ENCODE measurements at regions not wholly inside any gene's neighbourhood (a gene's known extent, or its start where the extent isn't known, plus 50 kb on each side); places are given as distances from the start of the nearest gene placed in this dataset.
"Not testable (repeated sequence)": the region's sequence is repeated elsewhere in the genome, so short reads cannot be mapped to it uniquely, and the experiment has no call there.

DNA sequence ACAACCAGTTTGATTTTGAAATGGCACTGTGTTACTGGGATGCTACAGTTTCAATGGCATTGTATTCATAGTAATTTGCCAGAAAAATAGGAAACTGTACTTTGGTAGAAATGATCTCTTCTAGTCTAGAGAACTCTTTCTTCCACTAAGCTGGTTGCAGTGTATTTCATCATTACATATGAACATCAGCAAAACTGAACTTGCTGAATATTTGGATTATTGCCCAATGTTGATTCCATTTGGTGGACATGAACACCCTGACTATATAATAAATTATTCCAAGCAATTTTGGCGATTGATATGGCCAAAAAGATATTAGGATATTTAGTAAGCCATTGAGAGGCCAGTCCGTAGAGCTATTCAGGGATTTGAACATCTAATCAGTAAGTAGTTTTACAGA is 191.8 kb upstream of the CXorf66 start:
- Mint-ChIP-seq H3K4me3 (no peak overlapping the region), H3K9me3 (no peaks in the 10 kb centered on the region), H3K27me3 (no peaks in the 10 kb centered on the region), H3K4me1 (no peaks in the 10 kb centered on the region), H3K36me3 (ENCODE audit: low read depth) (no peaks in the 10 kb centered on the region), H3K27ac (no peak overlapping the region)
- intact Hi-C loops (cut with micrococcal nuclease), result no loop called here
- ATAC-seq (ENCODE audit: low read depth) (no peak), DNase-seq (no peak)
- TF ChIP-seq, protein P1, sequence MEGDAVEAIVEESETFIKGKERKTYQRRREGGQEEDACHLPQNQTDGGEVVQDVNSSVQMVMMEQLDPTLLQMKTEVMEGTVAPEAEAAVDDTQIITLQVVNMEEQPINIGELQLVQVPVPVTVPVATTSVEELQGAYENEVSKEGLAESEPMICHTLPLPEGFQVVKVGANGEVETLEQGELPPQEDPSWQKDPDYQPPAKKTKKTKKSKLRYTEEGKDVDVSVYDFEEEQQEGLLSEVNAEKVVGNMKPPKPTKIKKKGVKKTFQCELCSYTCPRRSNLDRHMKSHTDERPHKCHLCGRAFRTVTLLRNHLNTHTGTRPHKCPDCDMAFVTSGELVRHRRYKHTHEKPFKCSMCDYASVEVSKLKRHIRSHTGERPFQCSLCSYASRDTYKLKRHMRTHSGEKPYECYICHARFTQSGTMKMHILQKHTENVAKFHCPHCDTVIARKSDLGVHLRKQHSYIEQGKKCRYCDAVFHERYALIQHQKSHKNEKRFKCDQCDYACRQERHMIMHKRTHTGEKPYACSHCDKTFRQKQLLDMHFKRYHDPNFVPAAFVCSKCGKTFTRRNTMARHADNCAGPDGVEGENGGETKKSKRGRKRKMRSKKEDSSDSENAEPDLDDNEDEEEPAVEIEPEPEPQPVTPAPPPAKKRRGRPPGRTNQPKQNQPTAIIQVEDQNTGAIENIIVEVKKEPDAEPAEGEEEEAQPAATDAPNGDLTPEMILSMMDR (IDR thresholded peaks at IDR 0.05), result no peak
- ChIA-PET POLR2A (no interaction called here), CTCF (no interaction called here)

DNA sequence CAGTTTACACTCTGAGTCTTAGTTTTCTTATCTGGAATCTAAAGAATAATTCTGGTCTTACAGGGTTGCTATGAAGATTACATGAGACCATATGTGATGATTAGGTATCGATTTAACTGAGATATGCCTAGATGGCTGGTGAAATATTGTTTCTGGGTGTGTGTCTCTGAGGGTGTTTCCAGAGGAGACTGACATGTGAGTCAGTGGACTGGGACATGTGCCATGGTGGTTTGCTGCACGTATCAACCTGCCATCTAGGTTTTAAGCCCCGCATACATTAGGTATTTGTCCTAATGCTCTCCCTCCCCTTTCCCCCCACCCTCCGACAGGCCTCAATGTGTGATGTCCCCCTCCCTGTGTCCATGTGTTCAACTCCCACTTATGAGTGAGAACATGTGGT is 186.0 kb upstream of the CXorf66 start:
- H3K36me3 Mint-ChIP-seq (ENCODE audit: low read depth), result no peaks in the 10 kb centered on the region
- no peaks in the 10 kb centered on the region for H3K4me1 Mint-ChIP-seq
- TF ChIP-seq, protein P1 (IDR thresholded peaks at IDR 0.05), result no peak
- no peak overlapping the region for H3K4me3 Mint-ChIP-seq
- DNase-seq (no peak), ATAC-seq (ENCODE audit: low read depth) (no peak)
- ChIA-PET CTCF (no interaction called here), POLR2A (no interaction called here)
- H3K27ac Mint-ChIP-seq, result no peak overlapping the region
- no peaks in the 10 kb centered on the region for H3K9me3 Mint-ChIP-seq
- no peaks in the 10 kb centered on the region for H3K27me3 Mint-ChIP-seq
- intact Hi-C loops (cut with micrococcal nuclease), result no loop called here

DNA sequence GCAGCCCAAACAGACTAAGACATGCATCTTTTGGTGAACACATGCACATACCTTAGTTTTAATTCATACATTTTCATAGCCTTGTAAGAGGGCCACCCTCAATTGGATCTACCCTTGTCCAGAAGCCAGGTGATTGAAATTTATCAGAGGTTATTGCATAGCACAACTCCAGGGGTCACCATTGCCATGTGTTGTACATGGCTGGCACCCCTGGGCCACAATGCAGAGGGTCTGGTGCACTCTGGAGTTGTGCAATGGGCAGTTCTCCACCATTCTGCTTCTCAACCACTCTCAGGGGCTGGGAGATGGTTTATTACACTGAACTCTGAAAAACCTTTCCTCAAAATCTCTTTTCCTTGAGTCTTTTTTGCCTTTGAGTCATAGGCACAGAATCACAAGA is 184.4 kb upstream of the CXorf66 start:
- CTCF ChIA-PET, result no interaction called here
- POLR2A ChIA-PET, result no interaction called here
- H3K27ac Mint-ChIP-seq, result no peak overlapping the region

DNA sequence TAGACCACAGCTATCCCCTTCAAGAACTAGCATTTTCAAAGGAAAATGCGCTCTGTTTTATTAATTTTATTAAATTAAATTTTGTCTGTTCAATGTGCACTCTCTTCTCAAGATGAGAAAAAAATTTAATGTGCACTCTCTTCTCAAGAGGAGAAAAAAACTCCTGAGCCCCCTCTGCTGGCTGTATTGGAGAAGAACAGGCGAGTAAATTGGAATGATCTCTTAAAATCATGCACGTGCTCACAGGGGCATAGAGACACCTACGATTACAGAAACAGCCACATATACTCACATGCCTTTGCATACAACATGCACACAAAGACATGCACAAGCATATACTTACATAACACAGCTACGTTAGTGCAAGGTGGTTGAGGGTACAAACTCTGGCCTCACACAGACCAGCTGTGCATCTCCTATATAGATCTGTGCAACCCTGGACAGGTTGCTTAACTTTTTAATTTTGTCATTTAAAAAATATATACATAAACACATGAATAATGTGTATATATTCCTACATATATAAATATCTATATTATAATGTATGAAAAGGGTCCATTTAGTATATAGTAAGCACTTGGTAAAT is 176.2 kb upstream of the CXorf66 start:
- POLR2A ChIA-PET, result no interaction called here
- Mint-ChIP-seq H3K27ac (no peak overlapping the region), H3K9me3 (no peaks in the 10 kb centered on the region), H3K4me1 (no peaks in the 10 kb centered on the region), H3K4me3 (no peak overlapping the region), H3K27me3 (no peaks in the 10 kb centered on the region), H3K36me3 (ENCODE audit: low read depth) (no peaks in the 10 kb centered on the region)
- DNase-seq (no peak), ATAC-seq (ENCODE audit: low read depth) (no peak)
- intact Hi-C loops (cut with micrococcal nuclease), result loop anchor here (1.0 kb wide), 1 partner anchor 84 kb away; no protein-coding TSS in a partner anchor
- TF ChIP-seq, protein P1 (IDR thresholded peaks at IDR 0.05), result no peak
- CTCF ChIA-PET, result interaction anchor here (1.8 kb wide), 1 partner anchor 85 kb away, joined by 6 read pairs; no protein-coding TSS in a partner anchor

More for the DNA sequence above, 184.4 kb upstream of the CXorf66 start:
- Mint-ChIP-seq H3K4me3 (no peak overlapping the region), H3K27me3 (no peaks in the 10 kb centered on the region), H3K4me1 (no peaks in the 10 kb centered on the region), H3K36me3 (ENCODE audit: low read depth) (no peaks in the 10 kb centered on the region), H3K9me3 (no peaks in the 10 kb centered on the region)
- TF ChIP-seq, protein P1 (IDR thresholded peaks at IDR 0.05), result no peak
- intact Hi-C loops (cut with micrococcal nuclease), result no loop called here
- DNase-seq (no peak), ATAC-seq (ENCODE audit: low read depth) (no peak)

DNA sequence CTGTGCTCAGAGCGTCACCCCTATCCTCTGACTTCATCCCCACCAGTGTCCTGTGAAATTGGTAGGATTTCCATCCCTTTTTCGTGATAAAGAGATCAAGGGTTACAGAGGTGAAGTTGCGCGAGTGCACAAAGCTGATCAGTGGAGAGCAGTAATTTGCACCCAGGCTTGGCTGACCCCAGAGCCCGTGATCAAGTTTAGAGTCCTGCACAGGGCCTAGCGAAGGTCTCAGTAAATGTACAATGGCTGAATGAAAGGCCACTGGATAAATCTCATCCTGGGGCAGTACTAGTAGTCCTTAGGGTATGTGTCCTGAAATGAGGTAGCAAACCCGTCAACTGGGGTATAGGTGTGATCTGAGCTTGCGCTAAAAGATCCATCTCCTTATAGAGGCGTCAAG is 173.2 kb upstream of the CXorf66 start:
- DNase-seq; H3K36me3 Mint-ChIP-seq (ENCODE audit: low read depth); POLR2A ChIA-PET; H3K4me1 Mint-ChIP-seq; H3K27ac Mint-ChIP-seq; H3K4me3 Mint-ChIP-seq; CTCF ChIA-PET; H3K27me3 Mint-ChIP-seq; H3K9me3 Mint-ChIP-seq; intact Hi-C loops (cut with micrococcal nuclease); ATAC-seq (ENCODE audit: low read depth): not testable (repeated sequence)

DNA sequence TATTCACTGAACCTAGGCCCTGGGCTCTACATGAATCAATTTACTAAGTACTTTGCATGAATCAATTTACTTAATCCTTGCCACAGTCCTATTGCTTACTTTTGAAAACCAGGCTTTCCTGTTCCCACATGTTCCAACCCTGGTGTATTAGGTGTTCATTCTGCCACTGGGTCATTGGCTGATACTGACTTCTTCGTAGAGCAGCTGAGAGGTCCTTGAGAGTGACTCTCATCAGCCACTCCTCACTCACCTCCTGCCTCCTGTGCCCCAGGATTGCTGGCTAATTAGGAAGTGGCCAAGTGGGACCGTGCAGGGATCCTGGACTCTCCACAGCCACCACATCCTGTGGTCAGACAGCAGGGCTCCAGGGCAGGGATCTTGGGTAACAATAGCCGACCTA is 172.7 kb upstream of the CXorf66 start:
- intact Hi-C loops (cut with micrococcal nuclease); H3K4me3 Mint-ChIP-seq; DNase-seq; H3K27ac Mint-ChIP-seq; H3K27me3 Mint-ChIP-seq; CTCF ChIA-PET; ATAC-seq (ENCODE audit: low read depth); H3K4me1 Mint-ChIP-seq; H3K9me3 Mint-ChIP-seq; H3K36me3 Mint-ChIP-seq (ENCODE audit: low read depth); POLR2A ChIA-PET: not testable (repeated sequence)

All from activated B cell treated with CpG ODN at 0.5 μM for 24 hours (primary cell).